K562 (cell line): ENCODE measurements at regions not wholly inside any gene's neighbourhood (a gene's known extent, or its start where the extent isn't known, plus 50 kb on each side); places are given as distances from the start of the nearest gene placed in this dataset.

ENCODE experiments used
- ATF4 ChIP-seq: fragments of 450-650 bp; formaldehyde crosslinking; IDR thresholded peaks from 2 replicates; pipeline ENCODE4 v1.4.0; 2022; ENCODE audit warnings: mild to moderate bottlenecking, moderate library complexity
- HDGF ChIP-seq: fragments of 450-650 bp; IDR thresholded peaks from 2 replicates; pipeline ENCODE4 v1.6.1; 2016
- MXI1 ChIP-seq: IDR thresholded peaks from 2 replicates; pipeline ENCODE4 v1.6.1; 2011; ENCODE audit warnings: low read depth, mild to moderate bottlenecking, improper control_type of control experiment, low read length
- SP1 ChIP-seq: sonication (generic); formaldehyde crosslinking; IDR thresholded peaks from 2 replicates; pipeline ENCODE4 v1.8.1; 2022; ENCODE audit warnings: mild to moderate bottlenecking, missing genetic modification reagents
- TCF3 ChIP-seq: sonication (generic); formaldehyde crosslinking; IDR thresholded peaks from 2 replicates; pipeline ENCODE4 v1.4.0; 2020; ENCODE audit warnings: mild to moderate bottlenecking, missing genetic modification reagents
- ZNF253 ChIP-seq: fragments of 250-450 bp; sonication (Bioruptor Pico); conservative IDR thresholded peaks from 2 replicates; pipeline ENCODE4 v1.6.1; 2021; ENCODE audit warnings: mild to moderate bottlenecking
- TF ChIP-seq, protein P1 (sequence below): fragments of 450-650 bp; formaldehyde crosslinking; IDR thresholded peaks from 2 replicates; pipeline ENCODE4 v1.4.0; 2022; ENCODE audit warnings: missing genetic modification characterization
- TF ChIP-seq, protein P2 (sequence below): fragments of 250-450 bp; sonication (Bioruptor Pico); IDR thresholded peaks from 2 replicates; pipeline ENCODE4 v1.8.0; 2021; ENCODE audit warnings: borderline replicate concordance, mild to moderate bottlenecking, moderate library complexity; ENCODE audit not compliant: poor library complexity, severe bottlenecking
- TF ChIP-seq, protein P3 (sequence below): sonication (generic); formaldehyde crosslinking; IDR thresholded peaks from 2 replicates; pipeline ENCODE4 v1.8.0; 2022; ENCODE audit warnings: mild to moderate bottlenecking, missing genetic modification reagents

DNA sequence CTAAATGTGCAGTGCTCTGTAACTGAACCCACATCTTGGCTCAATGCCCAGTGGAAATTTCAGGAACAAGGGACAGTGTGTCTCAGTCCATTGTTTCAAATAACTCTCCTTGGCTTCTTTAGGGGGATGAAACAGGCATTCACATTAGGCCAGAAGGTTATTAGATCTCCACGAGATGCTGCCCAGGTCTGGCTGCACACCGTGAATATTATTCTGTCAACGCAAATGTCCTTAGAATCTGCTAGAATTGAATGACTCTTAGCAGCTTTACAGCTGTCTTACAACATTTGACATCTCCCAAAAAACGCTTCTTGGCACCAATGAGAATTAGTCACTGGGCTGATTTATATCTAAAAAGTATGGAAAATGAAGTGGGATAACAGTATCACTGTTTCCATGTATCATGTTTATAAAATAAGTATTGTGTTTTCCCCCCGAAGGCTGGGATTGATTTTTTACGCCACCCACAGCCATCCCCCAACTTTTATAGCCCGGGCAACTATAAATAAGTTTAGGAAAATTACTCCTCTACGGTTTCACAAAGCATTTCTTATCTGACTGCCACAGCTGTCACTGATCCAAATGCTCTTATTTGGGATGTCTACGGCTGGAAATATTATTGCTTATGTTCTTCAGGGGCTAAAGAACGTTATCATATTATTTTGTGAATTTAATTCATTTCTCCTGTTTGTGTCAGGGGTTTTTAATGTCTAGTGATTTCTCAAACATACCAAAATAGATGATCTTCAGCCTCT lies 559.7 kb upstream of the FAT1 start:
- TF ChIP-seq SP1 (no peak), ATF4 (CRISPR knock-in tag) (no peak), HDGF (no peak), ZNF253 (CRISPR knock-in tag) (no peak), MXI1 (no peak), TCF3 (CRISPR knock-in tag) (no peak)
- TF ChIP-seq, protein P1, sequence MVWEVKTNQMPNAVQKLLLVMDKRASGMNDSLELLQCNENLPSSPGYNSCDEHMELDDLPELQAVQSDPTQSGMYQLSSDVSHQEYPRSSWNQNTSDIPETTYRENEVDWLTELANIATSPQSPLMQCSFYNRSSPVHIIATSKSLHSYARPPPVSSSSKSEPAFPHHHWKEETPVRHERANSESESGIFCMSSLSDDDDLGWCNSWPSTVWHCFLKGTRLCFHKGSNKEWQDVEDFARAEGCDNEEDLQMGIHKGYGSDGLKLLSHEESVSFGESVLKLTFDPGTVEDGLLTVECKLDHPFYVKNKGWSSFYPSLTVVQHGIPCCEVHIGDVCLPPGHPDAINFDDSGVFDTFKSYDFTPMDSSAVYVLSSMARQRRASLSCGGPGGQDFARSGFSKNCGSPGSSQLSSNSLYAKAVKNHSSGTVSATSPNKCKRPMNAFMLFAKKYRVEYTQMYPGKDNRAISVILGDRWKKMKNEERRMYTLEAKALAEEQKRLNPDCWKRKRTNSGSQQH (CRISPR knock-in tag), result no peak
- TF ChIP-seq, protein P2, sequence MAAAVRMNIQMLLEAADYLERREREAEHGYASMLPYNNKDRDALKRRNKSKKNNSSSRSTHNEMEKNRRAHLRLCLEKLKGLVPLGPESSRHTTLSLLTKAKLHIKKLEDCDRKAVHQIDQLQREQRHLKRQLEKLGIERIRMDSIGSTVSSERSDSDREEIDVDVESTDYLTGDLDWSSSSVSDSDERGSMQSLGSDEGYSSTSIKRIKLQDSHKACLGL (CRISPR knock-in tag), result no peak
- TF ChIP-seq, protein P3, sequence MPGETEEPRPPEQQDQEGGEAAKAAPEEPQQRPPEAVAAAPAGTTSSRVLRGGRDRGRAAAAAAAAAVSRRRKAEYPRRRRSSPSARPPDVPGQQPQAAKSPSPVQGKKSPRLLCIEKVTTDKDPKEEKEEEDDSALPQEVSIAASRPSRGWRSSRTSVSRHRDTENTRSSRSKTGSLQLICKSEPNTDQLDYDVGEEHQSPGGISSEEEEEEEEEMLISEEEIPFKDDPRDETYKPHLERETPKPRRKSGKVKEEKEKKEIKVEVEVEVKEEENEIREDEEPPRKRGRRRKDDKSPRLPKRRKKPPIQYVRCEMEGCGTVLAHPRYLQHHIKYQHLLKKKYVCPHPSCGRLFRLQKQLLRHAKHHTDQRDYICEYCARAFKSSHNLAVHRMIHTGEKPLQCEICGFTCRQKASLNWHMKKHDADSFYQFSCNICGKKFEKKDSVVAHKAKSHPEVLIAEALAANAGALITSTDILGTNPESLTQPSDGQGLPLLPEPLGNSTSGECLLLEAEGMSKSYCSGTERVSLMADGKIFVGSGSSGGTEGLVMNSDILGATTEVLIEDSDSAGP, result no peak
